SK-N-SH (cell line): ENCODE measurements at regions not wholly inside any gene's neighbourhood (a gene's known extent, or its start where the extent isn't known, plus 50 kb on each side); places are given as distances from the start of the nearest gene placed in this dataset.

Experiments
- CTCF ChIA-PET: fragments of 300-600, 350-600 bp; formaldehyde crosslinking; extraction: SDS; loops from one replicate; lab custom pipeline; 2021; lab: Yijun Ruan, JAX
- POLR2A ChIA-PET: fragments of 350-600 bp; sonication (Branson Sonifier 250); formaldehyde crosslinking; extraction: SDS; loops from one replicate; lab custom pipeline; 2020; ENCODE audit warnings: antibody characterized with exemption, inconsistent platforms; lab: Yijun Ruan, JAX
- DNase-seq: peaks from one replicate; pipeline ENCODE4 v3.0.0; 2012
- H2AFZ ChIP-seq: fragments of 200-600 bp; sonication (generic); 2 replicates; pipeline ENCODE4 v1.8.1; 2016; ENCODE audit warnings: antibody characterized with exemption, mild to moderate bottlenecking, low read depth
- H3F3A ChIP-seq: fragments of 200-600 bp; sonication (generic); replicated peaks from 2 replicates; pipeline ENCODE3; 2016; ENCODE audit warnings: antibody characterized with exemption, mild to moderate bottlenecking; ENCODE audit not compliant: insufficient read depth
- H3K27ac ChIP-seq, 2 experiments: fragments of 200-500 bp in 1 of 2; fragments of 200-600 bp in 1 of 2; sonication (Bioruptor generic) in 1 of 2; sonication (generic), shearing (Covaris generic) in 1 of 2; 2 replicates each; pipeline versions ENCODE4 v1.5.1 to v1.6.1; 2014 to 2016; ENCODE audit warnings: low read depth in 2 of 2, inconsistent platforms in 1 of 2, low read length in 1 of 2, mild to moderate bottlenecking in 1 of 2, mixed read lengths in 1 of 2
- H3K27me3 ChIP-seq: fragments of 200-600 bp; sonication (generic), shearing (Covaris generic); 2 replicates; pipeline ENCODE4 v1.6.1; 2016; ENCODE audit warnings: mixed run types; ENCODE audit not compliant: insufficient read depth
- H3K36me3 ChIP-seq, 2 experiments: fragments of 200-500 bp in 1 of 2; fragments of 200-600 bp in 1 of 2; sonication (Bioruptor generic) in 1 of 2; sonication (generic) in 1 of 2; replicated peaks in 1 of 2; 2 replicates each; pipeline versions ENCODE3 to v1.5.1; 2014 to 2016; ENCODE audit warnings: low read length in 1 of 2, mild to moderate bottlenecking in 1 of 2; ENCODE audit not compliant: insufficient read depth in 2 of 2, control insufficient read depth in 1 of 2
- H3K4me1 ChIP-seq, 2 experiments: fragments of 200-500 bp in 1 of 2; fragments of 200-600 bp in 1 of 2; sonication (Bioruptor generic) in 1 of 2; sonication (generic), shearing (Covaris generic) in 1 of 2; 2 replicates each; pipeline versions ENCODE4 v1.5.1 to v1.6.1; 2014 to 2016; ENCODE audit warnings: low read depth in 1 of 2, low read length in 1 of 2, mixed run types in 1 of 2; ENCODE audit not compliant: insufficient read depth in 2 of 2, control insufficient read depth in 1 of 2
- H3K4me2 ChIP-seq: fragments of 200-600 bp; sonication (generic), shearing (Covaris generic); 2 replicates; pipeline ENCODE4 v1.6.1; 2017; ENCODE audit warnings: mixed run types
- H3K4me3 ChIP-seq, 2 experiments: fragments of 200-500 bp in 1 of 2; fragments of 200-600 bp in 1 of 2; sonication (Bioruptor generic) in 1 of 2; sonication (generic), shearing (Covaris generic) in 1 of 2; 2 replicates each; pipeline versions ENCODE4 v1.5.1 to v1.8.1; 2014 to 2016; ENCODE audit warnings: low read depth in 2 of 2, inconsistent platforms in 1 of 2, low read length in 1 of 2, mild to moderate bottlenecking in 1 of 2, mixed read lengths in 1 of 2, moderate library complexity in 1 of 2
- H3K79me2 ChIP-seq: fragments of 200-600 bp; sonication (generic); 2 replicates; pipeline ENCODE4 v1.8.1; 2017; ENCODE audit warnings: mild to moderate bottlenecking; ENCODE audit not compliant: insufficient read depth
- H3K9ac ChIP-seq: fragments of 200-600 bp; sonication (generic); 2 replicates; pipeline ENCODE4 v1.6.1; 2017; ENCODE audit warnings: mixed run types
- H3K9me2 ChIP-seq: fragments of 200-600 bp; sonication (generic); 2 replicates; pipeline ENCODE4 v1.6.1; 2017; ENCODE audit warnings: mixed run types
- H3K9me3 ChIP-seq: fragments of 200-600 bp; sonication (generic); 2 replicates; pipeline ENCODE4 v1.6.1; 2017; ENCODE audit warnings: mixed run types, mild to moderate bottlenecking, moderate library complexity
- H4K20me1 ChIP-seq: fragments of 200-600 bp; sonication (generic); 2 replicates; pipeline ENCODE4 v1.6.1; 2017; ENCODE audit warnings: mild to moderate bottlenecking, mixed run types; ENCODE audit not compliant: insufficient read depth
- CTCF ChIP-seq: fragments of 200-600 bp; sonication (generic); IDR thresholded peaks from 2 replicates; pipeline ENCODE4 v1.6.1; 2017; ENCODE audit warnings: antibody characterized with exemption, mild to moderate bottlenecking, moderate library complexity
- IRF3 ChIP-seq: fragments of 150-350 bp; IDR thresholded peaks from 2 replicates; pipeline ENCODE4 v1.6.1; 2016; ENCODE audit warnings: mild to moderate bottlenecking, low read depth, low read length
- JUND ChIP-seq: IDR thresholded peaks from 2 replicates; pipeline ENCODE4 v1.4.0; 2012
- MXI1 ChIP-seq: IDR thresholded peaks from 2 replicates; pipeline ENCODE4 v1.6.1; 2012; ENCODE audit warnings: mild to moderate bottlenecking, low read depth, low read length, improper control_type of control experiment
- NFIC ChIP-seq: IDR thresholded peaks from 2 replicates; pipeline ENCODE4 v1.4.0; 2012; ENCODE audit warnings: borderline replicate concordance
- NRF1 ChIP-seq: IDR thresholded peaks from 2 replicates; pipeline ENCODE4 v1.6.1; 2012; ENCODE audit warnings: low read depth, mild to moderate bottlenecking, low read length
- PBX3 ChIP-seq: IDR thresholded peaks from 2 replicates; pipeline ENCODE4; 2012
- RCOR1 ChIP-seq: fragments of 150-350 bp; IDR thresholded peaks from 2 replicates; pipeline ENCODE4 v1.6.1; 2017; ENCODE audit warnings: antibody characterized with exemption, low read length
- RFX5 ChIP-seq: IDR thresholded peaks from 2 replicates; pipeline ENCODE4 v1.6.1; 2012; ENCODE audit warnings: mild to moderate bottlenecking, improper control_type of control experiment, low read length
- SIN3A ChIP-seq: IDR thresholded peaks from 2 replicates; pipeline ENCODE4 v1.6.1; 2012; ENCODE audit warnings: low read depth, mild to moderate bottlenecking, low read length, moderate library complexity, borderline replicate concordance
- TEAD4 ChIP-seq: IDR thresholded peaks from 2 replicates; pipeline ENCODE4 v1.4.0; 2012; ENCODE audit warnings: mild to moderate bottlenecking, borderline replicate concordance; ENCODE audit not compliant: insufficient read depth
- USF2 ChIP-seq: fragments of 150-350 bp; IDR thresholded peaks from 2 replicates; pipeline ENCODE4 v1.6.1; 2017; ENCODE audit warnings: antibody characterized with exemption, low read length, low read depth, borderline replicate concordance
- YY1 ChIP-seq: IDR thresholded peaks from 2 replicates; pipeline ENCODE4 v1.4.0; 2012; ENCODE audit warnings: low read depth, mild to moderate bottlenecking
- WGBS: methylation state at CpG from one replicate; pipeline ENCODE4 v1.1.6; 2017; ENCODE audit warnings: low lambda C conversion rate; 5-methylcytosine and 5-hydroxymethylcytosine counted together

- no peak overlapping the region for H3K4me2 ChIP-seq
- CTCF ChIA-PET = no interaction called here
- no peak overlapping the region for H2AFZ ChIP-seq
Observed at GRCh38 chr10:8296090-8296733, 241.7 kb downstream of the GATA3 start.

More at GRCh38 chr10:8296090-8296733, 241.7 kb downstream of the GATA3 start:
- Histone ChIP-seq H3K9me3 (no peaks in the 10 kb centered on the region), H3K4me1 (peaks cover 0 to 8% of the 10 kb centered on the region in 2 experiments; a peak in 1 of 4 replicates), H3K36me3 (no peaks in the 10 kb centered on the region), H3K27ac (no peak overlapping the region), H3K9ac (no peak overlapping the region), H3K27me3 (peaks cover 20% of the 10 kb centered on the region; the same call in 1 of the 2 replicates), H3K79me2 (no peaks in the 10 kb centered on the region), H3K4me3 (no peak overlapping the region), H3K9me2 (no peaks in the 10 kb centered on the region), H3F3A (no peaks in the 10 kb centered on the region), H4K20me1 (no peaks in the 10 kb centered on the region)
- TF ChIP-seq CTCF (no peak), MXI1 (no peak), NFIC (no peak), PBX3 (no peak), NRF1 (no peak), USF2 (no peak), JUND (no peak), TEAD4 (no peak), RFX5 (no peak), YY1 (no peak), RCOR1 (no peak), SIN3A (no peak), IRF3 (no peak)
- POLR2A ChIA-PET = no interaction called here
- DNase-seq = no peak
- WGBS = 88% methylated on average over 17 of the region's 22 CpGs
